CD4-positive, alpha-beta memory T cell (primary cell): ENCODE measurements at regions not wholly inside any gene's neighbourhood (a gene's known extent, or its start where the extent isn't known, plus 50 kb on each side); places are given as distances from the start of the nearest gene placed in this dataset.
"Not testable (repeated sequence)": the region's sequence is repeated elsewhere in the genome, so short reads cannot be mapped to it uniquely, and the experiment has no call there.

Source experiments
- CTCF ChIA-PET: fragments of 350-600 bp; sonication (Branson Sonifier 250); formaldehyde crosslinking; loops from one replicate; lab custom pipeline; 2021; ENCODE audit warnings: inconsistent platforms; ENCODE audit not compliant: partially characterized antibody; lab: Charles Lee
- POLR2A ChIA-PET: fragments of 350-600 bp; sonication (Branson Sonifier 250); formaldehyde crosslinking; loops from one replicate; lab custom pipeline; 2021; ENCODE audit not compliant: partially characterized antibody; lab: Charles Lee
- DNase-seq, 5 donors: peaks; one replicate each; pipeline versions ENCODE4 v3.0.0 to v3.0.0-alpha.2; 2020 to 2022; ENCODE audit warnings: mixed read lengths in 1 of 5
- H3K27ac ChIP-seq: one replicate; pipeline ENCODE4 v1.7.0; 2013; ENCODE audit warnings: low read depth, low read length
- H3K27me3 ChIP-seq: 2 replicates; pipeline ENCODE4 v1.7.0; 2013; ENCODE audit warnings: mild to moderate bottlenecking, low read length, moderate library complexity; ENCODE audit not compliant: insufficient read depth
- H3K36me3 ChIP-seq: 2 replicates; pipeline ENCODE4 v1.7.0; 2013; ENCODE audit warnings: mild to moderate bottlenecking, low read length, moderate library complexity; ENCODE audit not compliant: insufficient read depth
- H3K4me1 ChIP-seq: 2 replicates; pipeline ENCODE4 v1.7.0; 2013; ENCODE audit warnings: mild to moderate bottlenecking, low read length, moderate library complexity; ENCODE audit not compliant: insufficient read depth
- H3K4me3 ChIP-seq, 2 donors: one replicate each; pipeline ENCODE4 v1.7.0; 2013; ENCODE audit warnings: low read length in 2 of 2, mild to moderate bottlenecking in 1 of 2
- H3K9me3 ChIP-seq, 2 donors: one replicate each; pipeline ENCODE4 v1.7.0; 2013; ENCODE audit warnings: low read length in 2 of 2, control low read depth in 1 of 2; ENCODE audit not compliant: control insufficient read depth in 1 of 2
- H3K27ac Mint-ChIP-seq, 7 donors: one replicate each; pipeline ENCODE4 v1.8.0; 2020 to 2021; ENCODE audit warnings: mixed read lengths in 7 of 7, mild to moderate bottlenecking in 6 of 7, inconsistent platforms in 3 of 7, moderate library complexity in 3 of 7
- H3K27me3 Mint-ChIP-seq, 2 donors: one replicate each; pipeline ENCODE4 v1.8.0; 2020 to 2021; ENCODE audit warnings: mixed read lengths in 2 of 2
- H3K36me3 Mint-ChIP-seq, 2 donors: one replicate each; pipeline ENCODE4 v1.8.0; 2020 to 2021; ENCODE audit warnings: mixed read lengths in 2 of 2, inconsistent platforms in 1 of 2, mild to moderate bottlenecking in 1 of 2
- H3K4me1 Mint-ChIP-seq, 4 donors: one replicate each; pipeline ENCODE4 v1.8.0; 2020 to 2021; ENCODE audit warnings: mixed read lengths in 4 of 4, mild to moderate bottlenecking in 1 of 4
- H3K4me3 Mint-ChIP-seq, 8 donors: one replicate each; pipeline ENCODE4 v1.8.0; 2020 to 2021; ENCODE audit warnings: mixed read lengths in 8 of 8, mild to moderate bottlenecking in 7 of 8, moderate library complexity in 6 of 8, inconsistent platforms in 3 of 8
- H3K9me3 Mint-ChIP-seq, 8 donors: one replicate each; pipeline ENCODE4 v1.8.0; 2020 to 2021; ENCODE audit warnings: mixed read lengths in 8 of 8, mild to moderate bottlenecking in 5 of 8, inconsistent platforms in 3 of 8, moderate library complexity in 1 of 8
- intact Hi-C: fragments of 100-400 bp; cut with micrococcal nuclease; formaldehyde crosslinking; loops from one replicate; pipeline ENCODE4 v1.15.1; 2023

GRCh38 chr12:39672976-39673375 lies 53.4 kb upstream of the ABCD2 start:
- H3K9me3 Mint-ChIP-seq: peaks cover 0 to 76% (median 48%) of the 10 kb centered on the region in 8 donors
- H3K27ac Mint-ChIP-seq: peak overlapping the region in 2 of 7 donors; percentile 5 to 26
- Histone ChIP-seq H3K27me3 (no peaks in the 10 kb centered on the region), H3K27ac (no peak overlapping the region), H3K9me3 (peaks cover 0 to 10% of the 10 kb centered on the region in 2 donors), H3K36me3 (no peaks in the 10 kb centered on the region), H3K4me3 (no peak overlapping the region), H3K4me1 (peaks cover 48% of the 10 kb centered on the region)
- H3K36me3 Mint-ChIP-seq: peaks cover 32 to 38% of the 10 kb centered on the region in 2 donors
- peaks cover 29 to 74% (median 48%) of the 10 kb centered on the region in 4 donors for H3K4me1 Mint-ChIP-seq
- H3K4me3 Mint-ChIP-seq: no peak overlapping the region
- CTCF ChIA-PET: interaction anchor here (1.1 kb wide), 1 partner anchor 53 kb away, joined by 3 read pairs; the partner anchor contains the start of gene ABCD2
- POLR2A ChIA-PET: interaction anchor here (1.2 to 5.0 kb wide), 2 partner anchors 11 to 52 kb away, joined by 4 to 91 read pairs; partner anchors contain the start of gene ABCD2
- DNase-seq: no peak
- H3K27me3 Mint-ChIP-seq: no peaks in the 10 kb centered on the region
- intact Hi-C loops: no loop called here

DNA sequence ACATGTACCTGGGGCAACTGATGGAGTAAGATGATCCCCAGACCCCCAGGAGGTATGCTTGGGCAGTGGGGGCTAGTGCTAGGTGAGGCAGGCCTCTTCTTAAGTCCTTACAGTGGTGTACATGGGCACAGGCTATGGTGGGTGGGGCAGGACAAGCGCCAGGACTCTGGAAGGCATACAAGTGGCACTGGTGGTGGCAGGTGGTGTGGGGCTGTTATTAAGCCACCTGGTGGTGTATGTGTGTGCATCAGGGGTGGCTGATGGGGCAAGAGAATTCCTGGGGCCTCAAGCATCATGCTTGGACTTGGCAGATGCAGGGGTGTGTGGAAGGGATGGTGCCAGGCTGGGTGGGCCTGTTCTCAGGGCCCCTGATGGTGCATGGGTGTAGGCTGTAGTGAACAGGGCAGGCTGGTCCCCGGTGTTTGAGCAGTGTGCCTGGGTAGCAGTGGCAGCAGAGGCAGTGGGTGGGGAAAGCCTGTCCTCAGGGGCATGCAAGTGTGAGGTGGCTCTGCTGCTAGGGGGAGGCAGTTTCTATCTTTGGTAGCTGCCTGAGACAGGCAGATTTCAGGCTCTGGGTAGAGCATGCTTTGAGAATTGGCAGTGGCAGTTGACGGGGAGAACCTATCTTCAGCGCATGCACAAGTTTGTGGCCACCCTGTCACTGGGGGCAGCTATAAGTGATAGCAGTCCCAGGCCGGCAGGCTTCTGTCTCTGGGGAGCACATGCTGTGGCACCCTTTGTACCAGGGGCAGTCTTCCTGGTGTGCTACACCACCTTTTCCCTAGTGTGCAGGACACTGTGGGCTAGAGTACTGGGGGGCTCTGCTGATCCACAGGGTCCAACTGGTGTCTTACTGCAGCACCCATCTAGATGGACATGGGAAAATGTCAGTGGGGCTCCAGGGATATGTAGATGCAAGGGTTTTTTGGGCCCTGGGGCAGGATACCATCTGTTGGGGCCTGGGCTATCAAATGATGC lies 52.6 kb upstream of the ABCD2 start:
- H3K36me3 ChIP-seq: no peaks in the 10 kb centered on the region
- POLR2A ChIA-PET: interaction anchor here (1.2 to 5.0 kb wide), 2 partner anchors 11 to 51 kb away, joined by 4 to 91 read pairs; partner anchors contain the start of gene ABCD2
- peaks cover 38 to 40% of the 10 kb centered on the region in 2 donors for H3K36me3 Mint-ChIP-seq
- peaks cover 2 to 80% (median 54%) of the 10 kb centered on the region in 8 donors for H3K9me3 Mint-ChIP-seq
- peaks cover 31 to 74% (median 50%) of the 10 kb centered on the region in 4 donors for H3K4me1 Mint-ChIP-seq
- H3K27me3 ChIP-seq: no peaks in the 10 kb centered on the region
- peak overlapping the region in 1 of 8 donors; percentile 27 for H3K4me3 Mint-ChIP-seq
- no peak overlapping the region for H3K27ac ChIP-seq
- no peak overlapping the region for H3K4me3 ChIP-seq
- CTCF ChIA-PET: interaction anchor here (1.1 to 1.5 kb wide), 2 partner anchors 20 to 52 kb away, joined by 3 to 6 read pairs; partner anchors contain the start of gene ABCD2
- H3K27me3 Mint-ChIP-seq: no peaks in the 10 kb centered on the region
- DNase-seq: no peak
- peak overlapping the region in 3 of 7 donors; percentile 11 to 72 (median 36) for H3K27ac Mint-ChIP-seq
- peaks cover 48% of the 10 kb centered on the region for H3K4me1 ChIP-seq
- H3K9me3 ChIP-seq: peaks cover 0 to 10% of the 10 kb centered on the region in 2 donors
- intact Hi-C loops: no loop called here

DNA sequence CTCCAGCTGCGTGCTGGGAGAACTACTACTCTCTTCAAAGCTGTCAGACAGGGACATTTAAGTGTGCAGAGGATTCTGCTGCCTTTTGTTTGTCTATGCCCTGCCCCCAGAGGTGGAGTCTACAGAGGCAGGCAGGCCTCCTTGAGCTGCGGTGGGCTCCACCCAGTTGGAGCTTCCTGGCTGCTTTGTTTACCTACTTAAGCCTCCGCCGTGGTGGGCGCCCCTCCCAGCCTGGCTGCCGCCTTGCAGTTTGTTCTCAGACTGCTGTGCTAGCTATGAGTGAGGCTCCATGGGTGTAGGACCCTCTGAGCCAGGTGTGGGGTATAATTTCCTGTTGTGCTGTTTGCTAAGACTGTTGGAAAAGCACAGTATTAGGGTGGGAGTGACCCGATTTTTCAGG lies 49.9 kb upstream of the ABCD2 start:
- Mint-ChIP-seq H3K4me3 (peak overlapping the region in 7 of 8 donors; percentile 43 to 81 (median 66)), H3K27ac (peak overlapping the region; percentile 65 to 90 (median 73)), H3K36me3 (peaks cover 40 to 43% of the 10 kb centered on the region in 2 donors), H3K4me1 (peaks cover 29 to 59% (median 43%) of the 10 kb centered on the region in 4 donors), H3K9me3 (peaks cover 2 to 76% (median 56%) of the 10 kb centered on the region in 8 donors)
- not testable (repeated sequence) for H3K27ac ChIP-seq, H3K27me3 ChIP-seq, H3K27me3 Mint-ChIP-seq, H3K36me3 ChIP-seq, H3K4me3 ChIP-seq
- intact Hi-C loops: loop anchor here (2.0 kb wide), 2 partner anchors 13 to 51 kb away; partner anchors contain the start of gene ABCD2
- peak; percentile 42 to 58 (median 44) for DNase-seq
- Histone ChIP-seq H3K4me1 (peaks cover 40% of the 10 kb centered on the region), H3K9me3 (peaks cover 0 to 10% of the 10 kb centered on the region in 2 donors)
- POLR2A ChIA-PET: interaction anchor here (0.8 to 5.0 kb wide), 6 partner anchors 14 to 53 kb away, joined by 3 to 91 read pairs (median 12); partner anchors contain the start of gene ABCD2
- CTCF ChIA-PET: interaction anchor here (1.1 to 3.5 kb wide), 4 partner anchors 19 to 49 kb away, joined by 3 to 22 read pairs (median 14); partner anchors contain the start of gene ABCD2
